HEK293 (cell line): ENCODE measurements at regions not wholly inside any gene's neighbourhood (a gene's known extent, or its start where the extent isn't known, plus 50 kb on each side); places are given as distances from the start of the nearest gene placed in this dataset.

Source experiments
- CTCF ChIP-seq: fragments of 450-650 bp; formaldehyde crosslinking; IDR thresholded peaks from 2 replicates; pipeline ENCODE4 v1.5.1; 2016; ENCODE audit warnings: missing biosample characterization, missing genetic modification characterization
- INSM2 ChIP-seq: fragments of 450-650 bp; formaldehyde crosslinking; IDR thresholded peaks from 2 replicates; pipeline ENCODE4 v1.5.1; 2016; ENCODE audit warnings: missing biosample characterization, missing genetic modification characterization
- TRIM28 ChIP-seq: IDR thresholded peaks from 2 replicates; pipeline ENCODE4 v1.6.1; 2011; ENCODE audit warnings: low read length, control low read depth, borderline replicate concordance
- ZBTB7A ChIP-seq: fragments of 450-650 bp; formaldehyde crosslinking; IDR thresholded peaks from 2 replicates; pipeline ENCODE4 v1.5.1; 2016; ENCODE audit warnings: low read depth, missing biosample characterization, missing genetic modification characterization
- ZNF146 ChIP-seq: fragments of 450-650 bp; formaldehyde crosslinking; IDR thresholded peaks from 2 replicates; pipeline ENCODE4 v1.5.1; 2016; ENCODE audit warnings: missing biosample characterization, missing genetic modification characterization
- ZNF184 ChIP-seq: fragments of 450-650 bp; IDR thresholded peaks from 2 replicates; pipeline ENCODE4 v1.5.1; 2018; ENCODE audit warnings: missing biosample characterization, mild to moderate bottlenecking, missing genetic modification characterization
- ZNF623 ChIP-seq: fragments of 450-650 bp; formaldehyde crosslinking; IDR thresholded peaks from 2 replicates; pipeline ENCODE4 v1.5.1; 2016; ENCODE audit warnings: missing biosample characterization, missing genetic modification characterization
- ZNF791 ChIP-seq: fragments of 450-650 bp; formaldehyde crosslinking; IDR thresholded peaks from 2 replicates; pipeline ENCODE4 v1.5.1; 2016; ENCODE audit warnings: missing biosample characterization, missing genetic modification characterization
- ZSCAN30 ChIP-seq: fragments of 450-650 bp; IDR thresholded peaks from 2 replicates; pipeline ENCODE4 v1.5.1; 2018; ENCODE audit warnings: missing biosample characterization, mild to moderate bottlenecking, missing genetic modification characterization, moderate library complexity

GRCh38 chr9:95383845-95384244 lies 66.3 kb upstream of the FANCC start:
- TF ChIP-seq CTCF (no peak), ZNF184 (no peak), ZBTB7A (no peak), ZNF623 (tag by site-specific recombination) (no peak), ZNF146 (no peak), INSM2 (tag by site-specific recombination) (no peak), TRIM28 (no peak), ZSCAN30 (tag by site-specific recombination) (no peak), ZNF791 (no peak)
